HEK293T (cell line): ENCODE measurements at regions not wholly inside any gene's neighbourhood (a gene's known extent, or its start where the extent isn't known, plus 50 kb on each side); places are given as distances from the start of the nearest gene placed in this dataset.

Source experiments
- ARNT ChIP-seq: fragments of 450-650 bp; IDR thresholded peaks from 2 replicates; pipeline ENCODE4 v1.6.1; 2017; ENCODE audit warnings: mild to moderate bottlenecking
- ELF4 ChIP-seq: fragments of 450-650 bp; IDR thresholded peaks from 2 replicates; pipeline ENCODE4 v1.6.1; 2017; ENCODE audit warnings: antibody characterized with exemption
- FOXA1 ChIP-seq: fragments of 450-650 bp; IDR thresholded peaks from 2 replicates; pipeline ENCODE4 v1.6.1; 2016; ENCODE audit warnings: mild to moderate bottlenecking
- FOXK2 ChIP-seq: fragments of 450-650 bp; IDR thresholded peaks from 2 replicates; pipeline ENCODE4 v1.6.1; 2016; ENCODE audit warnings: mild to moderate bottlenecking
- FOXM1 ChIP-seq: fragments of 450-650 bp; IDR thresholded peaks from 2 replicates; pipeline ENCODE4 v1.6.1; 2017; ENCODE audit warnings: mild to moderate bottlenecking, borderline replicate concordance
- HDGF ChIP-seq: fragments of 450-650 bp; IDR thresholded peaks from 2 replicates; pipeline ENCODE4 v1.6.1; 2017; ENCODE audit warnings: antibody characterized with exemption, borderline replicate concordance
- NFRKB ChIP-seq: fragments of 450-650 bp; IDR thresholded peaks from 2 replicates; pipeline ENCODE4 v1.6.1; 2016; ENCODE audit warnings: mild to moderate bottlenecking, moderate library complexity
- SP1 ChIP-seq: fragments of 450-650 bp; IDR thresholded peaks from 2 replicates; pipeline ENCODE4 v1.6.1; 2017
- TARDBP ChIP-seq: fragments of 450-650 bp; IDR thresholded peaks from 2 replicates; pipeline ENCODE4 v1.6.1; 2016
- ZNF384 ChIP-seq: fragments of 450-650 bp; IDR thresholded peaks from 2 replicates; pipeline ENCODE4 v1.6.1; 2016
- TF ChIP-seq, protein P1 (sequence below): fragments of 450-650 bp; IDR thresholded peaks from 2 replicates; pipeline ENCODE4 v1.6.1; 2016

DNA sequence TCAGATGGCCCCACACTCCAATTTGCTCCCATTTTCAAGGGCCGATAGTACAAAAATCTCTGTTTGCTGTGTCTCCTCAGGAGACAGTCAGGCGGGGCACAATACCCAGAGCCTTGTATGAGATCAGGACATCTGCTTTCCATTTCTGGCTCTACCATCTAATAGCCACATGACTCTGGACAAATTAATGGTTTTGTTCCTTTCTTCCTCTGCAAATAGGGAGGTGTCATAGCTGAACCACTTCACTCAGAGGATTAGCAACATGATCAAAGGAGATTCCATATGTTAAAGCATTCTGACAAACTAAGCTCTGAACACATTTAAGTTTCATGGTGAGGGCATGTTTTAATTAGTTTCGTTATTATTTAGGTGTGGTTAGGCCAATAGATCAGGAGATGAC, 602.1 kb upstream of the SYT4 start:
- TF ChIP-seq FOXK2, result no peak
- TF ChIP-seq TARDBP, result no peak
- no peak for TF ChIP-seq FOXA1
- no peak for TF ChIP-seq ZNF384
- TF ChIP-seq, protein P1, sequence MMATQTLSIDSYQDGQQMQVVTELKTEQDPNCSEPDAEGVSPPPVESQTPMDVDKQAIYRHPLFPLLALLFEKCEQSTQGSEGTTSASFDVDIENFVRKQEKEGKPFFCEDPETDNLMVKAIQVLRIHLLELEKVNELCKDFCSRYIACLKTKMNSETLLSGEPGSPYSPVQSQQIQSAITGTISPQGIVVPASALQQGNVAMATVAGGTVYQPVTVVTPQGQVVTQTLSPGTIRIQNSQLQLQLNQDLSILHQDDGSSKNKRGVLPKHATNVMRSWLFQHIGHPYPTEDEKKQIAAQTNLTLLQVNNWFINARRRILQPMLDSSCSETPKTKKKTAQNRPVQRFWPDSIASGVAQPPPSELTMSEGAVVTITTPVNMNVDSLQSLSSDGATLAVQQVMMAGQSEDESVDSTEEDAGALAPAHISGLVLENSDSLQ, result no peak
- TF ChIP-seq FOXM1, result no peak
- TF ChIP-seq SP1, result no peak
- TF ChIP-seq NFRKB, result no peak
- no peak for TF ChIP-seq HDGF
- no peak for TF ChIP-seq ELF4
- TF ChIP-seq ARNT, result no peak
